Brain pericyte (primary cell): ENCODE measurements at regions not wholly inside any gene's neighbourhood (a gene's known extent, or its start where the extent isn't known, plus 50 kb on each side); places are given as distances from the start of the nearest gene placed in this dataset.

Source experiments
- DNase-seq: peaks from one replicate; pipeline ENCODE4 v3.0.0-alpha.2; 2012; ENCODE audit warnings: low read depth, low spot score

GRCh38 chr2:129296396-129296795 is 683.1 kb upstream of the RAB6C start:
- no peak for DNase-seq

GRCh38 chr2:129296806-129297205 is 682.7 kb upstream of the RAB6C start:
- DNase-seq = no peak

DNA sequence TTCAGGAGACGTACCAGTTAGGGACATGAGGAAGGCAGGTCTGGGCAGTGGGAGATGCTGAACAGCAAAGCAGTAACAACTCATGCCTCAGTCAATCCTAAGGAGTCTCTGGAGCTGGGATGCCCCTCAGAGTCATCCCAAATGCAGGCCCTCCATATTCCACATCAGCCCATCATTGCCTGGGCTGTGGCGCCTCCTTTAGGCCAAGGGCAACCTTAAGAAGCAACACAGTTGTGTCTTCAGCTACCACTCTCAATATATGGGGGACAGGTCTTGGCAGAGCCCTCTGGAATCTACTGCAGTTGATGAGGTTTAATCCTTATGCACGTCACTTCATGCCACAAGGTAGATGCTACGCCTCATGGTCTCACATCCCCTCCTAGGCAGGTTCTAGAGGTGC is 682.0 kb upstream of the RAB6C start:
- DNase-seq = no peak

DNA sequence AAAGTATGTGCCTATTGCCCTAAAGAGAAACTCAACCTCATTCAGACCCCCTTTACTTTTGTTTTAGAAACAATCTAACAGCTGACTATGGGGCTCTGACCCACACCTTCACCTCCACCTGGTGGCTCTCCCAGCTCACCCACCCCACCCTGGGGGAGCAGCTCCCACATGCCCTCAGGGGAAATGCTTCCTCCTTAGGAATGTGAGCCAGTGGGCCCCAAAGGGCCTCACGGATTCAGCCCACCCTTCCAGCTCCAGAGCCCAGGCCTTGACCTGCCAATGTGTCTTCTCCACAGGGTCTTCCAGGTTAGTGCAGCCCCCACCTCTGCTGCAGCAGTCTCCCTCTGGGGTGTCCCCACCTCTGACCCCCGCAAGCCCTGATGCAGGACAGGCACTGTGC is 680.1 kb upstream of the RAB6C start:
- no peak for DNase-seq

DNA sequence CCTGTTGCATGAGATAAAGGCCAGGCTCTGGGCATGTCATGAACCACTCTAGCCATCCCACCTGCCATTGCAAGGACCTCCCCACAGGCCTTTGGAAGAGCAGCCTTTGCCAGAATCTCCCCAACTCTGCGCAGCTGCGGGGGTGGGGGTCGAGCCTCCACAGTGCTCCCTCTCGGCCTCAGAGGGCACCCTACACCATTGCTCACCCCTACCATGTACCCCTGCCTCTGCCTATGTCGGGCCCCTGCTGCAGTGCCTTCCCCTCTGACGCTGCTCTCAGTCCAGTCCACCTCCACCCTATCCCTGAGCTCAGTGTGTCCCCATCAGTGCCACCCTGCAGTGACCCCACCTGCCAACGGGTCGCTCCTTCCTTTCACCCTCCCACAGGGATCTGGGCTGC is 679.7 kb upstream of the RAB6C start:
- no peak for DNase-seq

DNA sequence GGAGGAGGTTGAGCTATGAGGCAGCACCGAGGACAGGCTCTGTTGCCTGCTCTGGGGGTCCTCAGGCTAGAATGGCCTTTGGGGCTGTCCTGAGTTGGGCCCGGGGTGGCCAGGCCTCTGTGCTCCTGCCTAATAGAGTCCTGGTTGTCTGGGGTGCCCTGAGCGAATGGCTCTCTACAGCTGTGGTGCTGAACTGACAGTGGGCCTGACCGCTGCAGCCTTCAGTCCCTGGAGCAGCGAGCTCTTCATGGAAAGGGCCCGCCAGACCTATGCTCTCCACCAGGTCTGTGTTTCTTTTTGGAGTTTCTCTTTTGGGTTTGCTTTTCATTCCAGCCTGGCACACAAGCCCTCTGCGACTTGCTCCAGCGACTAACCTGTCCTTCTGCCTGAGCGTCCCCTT is 679.0 kb upstream of the RAB6C start:
- DNase-seq = no peak

GRCh38 chr2:129301431-129301913 is 678.0 kb upstream of the RAB6C start:
- DNase-seq = no peak

- no peak for DNase-seq
Observed at GRCh38 chr2:129302106-129302505, 677.4 kb upstream of the RAB6C start.

DNA sequence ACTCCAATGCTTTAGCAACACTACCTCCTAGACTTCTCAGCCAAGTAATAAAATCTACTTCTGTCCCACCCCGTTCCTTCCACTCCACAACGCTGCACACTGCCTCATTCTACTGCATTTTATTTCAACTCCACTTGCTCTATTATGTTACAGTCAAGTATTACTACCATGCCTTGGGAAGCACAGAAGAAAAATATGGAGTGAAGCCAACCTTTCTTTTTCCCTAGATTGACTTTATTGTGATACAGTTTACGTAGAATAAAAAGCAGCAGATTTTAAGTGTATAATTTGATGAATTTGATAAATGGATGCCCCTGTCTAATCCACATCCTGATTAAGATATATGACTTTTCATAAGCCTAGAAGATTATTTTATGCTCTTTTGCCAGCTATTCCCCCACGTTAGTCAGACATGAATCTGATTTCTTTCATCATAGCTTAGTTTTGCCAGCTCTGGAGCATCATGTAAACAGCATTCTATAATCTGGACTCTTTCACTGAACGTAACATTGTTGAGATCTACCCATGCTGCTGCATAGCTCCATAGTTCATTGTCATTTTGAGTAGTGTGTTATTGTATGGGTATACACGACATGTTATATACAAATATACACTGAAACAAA is 676.8 kb upstream of the RAB6C start:
- no peak for DNase-seq

DNA sequence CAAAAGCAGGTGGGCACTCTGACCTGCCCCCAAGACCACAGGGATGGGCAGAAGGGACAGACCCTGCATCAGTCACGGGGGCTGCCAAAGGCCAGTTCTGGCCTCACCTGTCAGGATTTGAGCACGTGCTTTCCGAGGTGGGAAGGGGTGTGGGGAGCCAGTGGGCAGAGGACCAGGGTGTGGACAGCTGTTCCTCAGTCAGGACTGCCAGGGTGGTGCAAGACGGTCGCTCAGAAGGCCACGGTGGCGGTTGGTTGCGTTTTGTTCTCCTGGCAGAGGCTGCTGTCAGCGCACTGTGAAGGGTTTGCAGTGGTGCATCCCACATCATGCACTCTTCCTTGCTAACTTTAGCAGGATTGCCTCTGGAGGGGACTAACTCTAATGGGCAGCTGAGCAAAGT is 665.3 kb upstream of the RAB6C start:
- no peak for DNase-seq

DNA sequence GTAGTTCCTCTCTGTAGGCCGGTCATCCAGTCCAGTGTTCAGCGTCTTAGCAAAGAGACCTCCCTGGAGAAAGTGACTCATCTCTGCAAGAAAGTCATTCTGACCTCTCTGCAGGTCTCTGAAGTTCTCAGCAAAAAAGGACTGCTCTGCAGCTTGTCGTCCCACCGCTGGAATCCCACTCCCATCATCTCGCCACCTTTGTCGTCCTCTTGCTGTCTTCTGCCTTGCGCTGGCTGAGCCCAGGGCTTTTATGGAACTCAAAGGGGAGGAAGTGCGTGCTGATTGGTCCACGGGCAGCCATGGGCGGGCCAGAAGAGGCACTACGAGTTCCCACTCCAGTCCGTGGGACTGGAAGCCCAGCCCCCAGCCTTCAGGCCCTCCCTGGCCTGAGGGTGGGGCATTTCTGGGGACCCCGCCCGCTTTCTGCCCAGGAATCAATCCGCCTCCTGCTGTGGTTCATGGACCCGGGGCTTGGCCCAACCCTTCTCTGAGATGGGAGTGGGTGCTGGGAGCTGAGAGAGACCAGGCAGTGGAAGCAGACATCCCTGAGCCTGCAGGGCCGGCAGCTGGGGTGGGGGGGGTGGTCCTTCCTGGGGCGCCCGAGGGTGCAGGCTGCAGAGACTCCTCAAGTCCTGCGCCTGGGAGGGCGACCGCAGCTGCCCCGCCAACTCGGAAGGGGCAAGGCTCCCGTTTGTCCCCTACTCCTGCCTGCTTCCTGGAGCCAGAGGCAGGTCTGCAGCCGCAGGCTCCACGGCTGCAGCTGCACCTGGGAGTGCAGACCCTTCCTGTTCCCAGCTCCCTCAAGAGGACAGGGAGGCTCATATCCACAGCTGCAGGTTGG is 660.7 kb upstream of the RAB6C start:
- no peak for DNase-seq

GRCh38 chr2:129319422-129319717 is 660.1 kb upstream of the RAB6C start:
- no peak for DNase-seq

DNA sequence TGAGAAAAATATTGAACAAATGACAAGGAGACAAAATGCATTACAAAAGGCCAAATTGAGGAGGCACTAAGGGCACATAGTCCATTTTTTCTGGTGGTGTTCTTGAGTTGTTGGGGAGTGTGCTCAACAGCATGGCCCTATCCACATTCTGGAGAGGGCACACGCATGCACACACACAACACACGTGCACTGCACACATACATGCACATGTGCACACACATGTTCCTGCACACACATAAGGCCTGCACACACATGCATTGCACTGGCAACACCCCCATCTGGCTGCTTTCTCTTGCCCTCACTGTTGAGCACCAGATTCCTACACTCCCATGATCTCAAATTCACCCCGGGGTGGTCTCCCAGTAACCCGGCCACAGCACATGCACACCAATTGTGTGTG is 659.2 kb upstream of the RAB6C start:
- DNase-seq = no peak

DNA sequence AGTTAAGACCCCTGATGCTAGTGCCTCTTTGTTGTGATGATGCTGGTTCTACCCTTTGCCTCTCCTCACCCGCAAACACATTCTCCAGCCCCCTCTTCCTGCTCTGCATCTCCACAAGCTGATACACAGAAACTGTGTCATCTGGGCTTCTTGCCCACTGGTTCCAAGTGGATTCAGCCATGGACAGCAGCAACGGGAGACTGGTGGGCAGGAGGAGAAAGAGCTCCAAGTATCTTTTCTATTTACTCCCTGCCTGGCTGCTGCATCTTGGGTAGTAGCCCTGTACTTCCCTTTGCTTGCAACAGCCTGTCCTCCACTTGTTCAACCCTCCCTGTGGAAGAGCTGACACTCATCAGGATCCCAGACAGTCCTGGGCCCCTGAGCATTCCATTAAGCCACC is 655.1 kb upstream of the RAB6C start:
- DNase-seq = no peak

GRCh38 chr2:129325151-129325550 is 654.3 kb upstream of the RAB6C start:
- DNase-seq = no peak

GRCh38 chr2:129329574-129329973 is 649.9 kb upstream of the RAB6C start:
- DNase-seq = no peak

GRCh38 chr2:129330504-129330903 is 649.0 kb upstream of the RAB6C start:
- DNase-seq = no peak

- DNase-seq = no peak
Observed at GRCh38 chr2:129331638-129332037, 647.8 kb upstream of the RAB6C start.

DNA sequence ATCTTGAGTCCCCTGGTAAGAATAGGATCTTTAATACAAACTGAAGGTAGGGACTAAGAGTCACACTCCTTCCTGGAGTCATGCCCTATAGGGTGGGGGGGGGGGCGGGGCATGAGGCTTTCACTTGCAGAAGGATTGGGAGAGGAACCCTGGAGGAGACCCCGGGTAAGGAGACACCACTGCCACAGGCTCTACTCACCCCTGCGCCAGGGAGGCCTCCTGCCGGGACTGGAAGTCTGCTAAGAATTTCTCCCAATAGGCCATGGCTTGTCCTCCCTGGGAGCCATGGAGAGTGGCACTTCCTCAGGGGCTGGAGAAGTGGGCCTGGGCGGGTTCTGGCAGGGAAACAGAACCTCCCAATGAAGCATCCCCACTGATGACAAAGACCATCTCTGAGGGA is 645.3 kb upstream of the RAB6C start:
- no peak for DNase-seq

DNA sequence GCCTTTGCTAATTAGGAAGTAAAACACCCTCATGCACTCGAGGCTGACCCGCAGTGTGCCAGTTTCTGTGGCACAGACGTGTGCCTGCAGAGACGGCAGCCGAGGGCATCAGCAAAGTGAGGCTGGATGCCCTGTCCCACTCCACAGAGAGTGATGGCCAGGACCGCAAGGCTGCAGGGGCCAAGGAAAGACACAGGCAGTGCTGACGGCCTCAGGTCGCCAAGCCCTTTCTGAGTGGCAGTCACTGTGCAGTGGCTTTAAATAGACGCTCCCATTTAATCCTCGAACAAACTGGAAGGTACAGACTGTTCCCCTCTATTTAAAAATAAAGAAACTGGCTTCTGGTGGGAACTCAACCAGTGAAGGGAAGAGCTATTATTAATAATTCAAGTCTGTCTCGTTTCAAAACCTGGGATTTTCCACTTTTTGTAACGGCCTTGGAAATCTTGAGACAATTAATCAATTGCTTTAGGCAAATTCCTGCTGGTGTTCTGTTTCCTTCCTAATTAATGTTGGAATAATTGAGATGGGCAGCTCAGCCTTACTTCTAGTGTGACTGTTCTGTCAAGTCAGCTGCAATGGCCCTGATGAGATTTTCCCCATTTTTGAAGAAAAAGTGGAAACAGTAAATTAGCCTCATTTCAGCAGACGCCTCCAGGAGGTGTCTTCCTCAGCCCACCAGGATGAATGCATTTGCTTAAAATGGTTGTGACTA is 644.6 kb upstream of the RAB6C start:
- DNase-seq = no peak

- DNase-seq = no peak
Observed at GRCh38 chr2:129336276-129336675, 643.2 kb upstream of the RAB6C start.

DNA sequence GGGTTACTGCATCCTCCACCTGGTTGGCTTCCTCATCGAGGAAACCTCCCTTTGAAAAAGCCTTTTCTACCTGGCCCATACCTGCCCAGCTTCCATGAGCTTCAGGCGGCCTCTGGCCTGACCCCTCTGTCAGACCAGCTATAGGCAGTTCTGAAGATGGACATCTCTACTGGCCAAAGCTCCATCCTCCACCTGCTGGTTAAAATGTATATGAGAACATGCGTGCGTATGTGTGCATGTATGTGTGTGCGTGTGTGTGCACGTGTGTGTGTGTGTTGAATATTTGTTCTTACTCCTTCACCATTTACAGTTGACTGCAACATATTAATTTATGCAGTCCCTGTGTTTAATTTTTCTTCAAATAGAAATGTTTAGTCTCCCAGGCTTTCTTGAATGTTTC is 642.4 kb upstream of the RAB6C start:
- DNase-seq = no peak

- no peak for DNase-seq
Observed at GRCh38 chr2:129345540-129345939, 633.9 kb upstream of the RAB6C start.
